Adipocyte (in vitro differentiated cells): ENCODE measurements at regions not wholly inside any gene's neighbourhood (a gene's known extent, or its start where the extent isn't known, plus 50 kb on each side); places are given as distances from the start of the nearest gene placed in this dataset.

ENCODE experiments used
- DNase-seq: peaks from one replicate; pipeline ENCODE4 v3.0.0-alpha.2; 2015; ENCODE audit warnings: low read depth
- H3K27me3 ChIP-seq: replicated peaks from 2 replicates; pipeline ENCODE4 v1.7.0; 2013; ENCODE audit warnings: mild to moderate bottlenecking, low read length, moderate library complexity; ENCODE audit not compliant: control insufficient read depth, insufficient read depth
- H3K36me3 ChIP-seq: 2 replicates; pipeline ENCODE4 v1.7.0; 2013; ENCODE audit warnings: low read length, mild to moderate bottlenecking, moderate library complexity; ENCODE audit not compliant: control insufficient read depth, insufficient read depth, severe bottlenecking
- H3K4me1 ChIP-seq: 2 replicates; pipeline ENCODE4 v1.7.0; 2013; ENCODE audit warnings: mild to moderate bottlenecking, low read length, moderate library complexity; ENCODE audit not compliant: control insufficient read depth, insufficient read depth
- H3K4me3 ChIP-seq: 2 replicates; pipeline ENCODE4 v1.7.0; 2013; ENCODE audit warnings: mild to moderate bottlenecking, low read length, moderate library complexity
- H3K9ac ChIP-seq: 2 replicates; pipeline ENCODE4 v1.7.0; 2013; ENCODE audit warnings: mild to moderate bottlenecking, low read length, moderate library complexity
- H3K9me3 ChIP-seq: 2 replicates; pipeline ENCODE4 v1.7.0; 2013; ENCODE audit warnings: mild to moderate bottlenecking, low read length, moderate library complexity; ENCODE audit not compliant: control insufficient read depth

- Histone ChIP-seq H3K4me3 (no peak overlapping the region), H3K4me1 (no peaks in the 10 kb centered on the region), H3K9ac (no peak overlapping the region), H3K9me3 (peaks cover 3% of the 10 kb centered on the region), H3K36me3 (no peaks in the 10 kb centered on the region), H3K27me3 (peaks cover 6% of the 10 kb centered on the region)
- no peak for DNase-seq
These were observed 62.6 kb downstream of the MIS18A start for GRCh38 chr21:32216293-32216692.

- Histone ChIP-seq H3K4me1 (no peaks in the 10 kb centered on the region), H3K4me3 (no peak overlapping the region), H3K9me3 (no peaks in the 10 kb centered on the region), H3K9ac (no peak overlapping the region), H3K36me3 (no peaks in the 10 kb centered on the region), H3K27me3 (peaks cover 6% of the 10 kb centered on the region)
- DNase-seq, result no peak
These were observed 63.6 kb downstream of the MIS18A start for GRCh38 chr21:32215306-32215685.

- DNase-seq, result no peak
- no peaks in the 10 kb centered on the region for H3K4me1 ChIP-seq
- H3K36me3 ChIP-seq, result no peaks in the 10 kb centered on the region
- peaks cover 6% of the 10 kb centered on the region for H3K27me3 ChIP-seq
- H3K9me3 ChIP-seq, result no peaks in the 10 kb centered on the region
- no peak overlapping the region for H3K9ac ChIP-seq
- H3K4me3 ChIP-seq, result no peak overlapping the region
These were observed 64.1 kb downstream of the MIS18A start for GRCh38 chr21:32214654-32215305.

- no peak overlapping the region for H3K4me3 ChIP-seq
- H3K9me3 ChIP-seq, result no peaks in the 10 kb centered on the region
- no peaks in the 10 kb centered on the region for H3K4me1 ChIP-seq
- DNase-seq, result no peak
- no peaks in the 10 kb centered on the region for H3K36me3 ChIP-seq
- H3K27me3 ChIP-seq, result no peaks in the 10 kb centered on the region
- no peak overlapping the region for H3K9ac ChIP-seq
These were observed 66.7 kb downstream of the MIS18A start for GRCh38 chr21:32212116-32212515.

- Histone ChIP-seq H3K36me3 (no peaks in the 10 kb centered on the region), H3K27me3 (no peaks in the 10 kb centered on the region), H3K4me1 (no peaks in the 10 kb centered on the region), H3K4me3 (no peak overlapping the region), H3K9me3 (no peaks in the 10 kb centered on the region), H3K9ac (no peak overlapping the region)
- DNase-seq, result no peak
These were observed 67.5 kb downstream of the MIS18A start for GRCh38 chr21:32211306-32211705.

- Histone ChIP-seq H3K9ac (no peak overlapping the region), H3K36me3 (no peaks in the 10 kb centered on the region), H3K4me1 (no peaks in the 10 kb centered on the region), H3K4me3 (no peak overlapping the region), H3K9me3 (peaks cover 3% of the 10 kb centered on the region), H3K27me3 (no peaks in the 10 kb centered on the region)
- no peak for DNase-seq
These were observed 69.3 kb downstream of the MIS18A start for GRCh38 chr21:32209580-32209979.

- peaks cover 10% of the 10 kb centered on the region for H3K9me3 ChIP-seq
- no peak overlapping the region for H3K4me3 ChIP-seq
- H3K9ac ChIP-seq, result no peak overlapping the region
- no peaks in the 10 kb centered on the region for H3K27me3 ChIP-seq
- H3K36me3 ChIP-seq, result no peaks in the 10 kb centered on the region
- H3K4me1 ChIP-seq, result no peaks in the 10 kb centered on the region
- DNase-seq, result no peak
These were observed 71.5 kb downstream of the MIS18A start for GRCh38 chr21:32207406-32207716.

- Histone ChIP-seq H3K9me3 (peaks cover 10% of the 10 kb centered on the region), H3K36me3 (no peaks in the 10 kb centered on the region), H3K9ac (no peak overlapping the region), H3K4me1 (no peaks in the 10 kb centered on the region), H3K27me3 (no peaks in the 10 kb centered on the region), H3K4me3 (no peak overlapping the region)
- no peak for DNase-seq
These were observed 72.0 kb downstream of the MIS18A start for GRCh38 chr21:32206631-32207405.

- H3K9ac ChIP-seq, result no peak overlapping the region
- peaks cover 10% of the 10 kb centered on the region for H3K9me3 ChIP-seq
- no peak for DNase-seq
These were observed 74.9 kb downstream of the MIS18A start for GRCh38 chr21:32203877-32204480.

GRCh38 chr21:32200029-32200428 lies 78.8 kb downstream of the MIS18A start:
- Histone ChIP-seq H3K9ac (no peak overlapping the region), H3K27me3 (no peaks in the 10 kb centered on the region), H3K4me1 (no peaks in the 10 kb centered on the region), H3K36me3 (no peaks in the 10 kb centered on the region), H3K4me3 (no peak overlapping the region), H3K9me3 (peaks cover 10% of the 10 kb centered on the region)
- no peak for DNase-seq

More at GRCh38 chr21:32203877-32204480, 74.9 kb downstream of the MIS18A start:
- H3K4me1 ChIP-seq, result no peaks in the 10 kb centered on the region
- H3K27me3 ChIP-seq, result no peaks in the 10 kb centered on the region
- H3K36me3 ChIP-seq, result no peaks in the 10 kb centered on the region
- H3K4me3 ChIP-seq, result no peak overlapping the region

- H3K4me3 ChIP-seq, result no peak overlapping the region
- no peak for DNase-seq
- no peak overlapping the region for H3K9ac ChIP-seq
- no peaks in the 10 kb centered on the region for H3K36me3 ChIP-seq
- H3K4me1 ChIP-seq, result no peaks in the 10 kb centered on the region
- H3K9me3 ChIP-seq, result no peaks in the 10 kb centered on the region
- H3K27me3 ChIP-seq, result no peaks in the 10 kb centered on the region
These were observed 80.5 kb downstream of the MIS18A start for GRCh38 chr21:32198384-32198783.
